B cell (primary cell): ENCODE measurements at regions not wholly inside any gene's neighbourhood (a gene's known extent, or its start where the extent isn't known, plus 50 kb on each side); places are given as distances from the start of the nearest gene placed in this dataset.

Experiments
- ATAC-seq: fragments of 200-7000 bp; cut with Tn5 transposase; one replicate; pipeline ENCODE4 v1.10.0; 2021; ENCODE audit warnings: low read depth, mild to moderate bottlenecking, moderate number of reproducible peaks, moderate library complexity
- CTCF ChIA-PET: fragments of 350-600 bp; sonication (Branson Sonifier 250); formaldehyde crosslinking; loops from one replicate; lab custom pipeline; 2021; ENCODE audit warnings: antibody characterized with exemption, inconsistent platforms; lab: Charles Lee
- POLR2A ChIA-PET: fragments of 350-600 bp; sonication (Branson Sonifier 250); formaldehyde crosslinking; loops from one replicate; lab custom pipeline; 2021; ENCODE audit warnings: antibody characterized with exemption; lab: Charles Lee
- DNase-seq: peaks from one replicate; pipeline ENCODE4 v3.0.0; 2013
- H2AFZ ChIP-seq: 2 replicates; pipeline ENCODE4 v1.6.1; 2012; ENCODE audit warnings: mild to moderate bottlenecking, low read depth, low read length; ENCODE audit not compliant: insufficient read depth, poor library complexity, severe bottlenecking
- H3K27ac ChIP-seq, 2 donors: 1 replicate in 1 of 2; 2 replicates in 1 of 2; pipeline ENCODE4 v1.5.1; 2012 to 2013; ENCODE audit warnings: low read length in 2 of 2, mild to moderate bottlenecking in 2 of 2, moderate library complexity in 1 of 2
- H3K27me3 ChIP-seq, 4 experiments: fragments of 200-600 bp in 1 of 4; sonication (generic) in 1 of 4; replicated peaks in 1 of 4; 1 replicate in 2 of 4; 2 replicates in 2 of 4; pipeline versions ENCODE4 v1.6.1 to v1.7.0; 2013 to 2016; ENCODE audit warnings: low read length in 3 of 4, mild to moderate bottlenecking in 2 of 4, mixed read lengths in 1 of 4, moderate library complexity in 1 of 4; ENCODE audit not compliant: insufficient read depth in 4 of 4, control insufficient read depth in 3 of 4; ENCODE audit errors: control extremely low read depth in 1 of 4
- H3K36me3 ChIP-seq, 2 experiments: replicated peaks in 1 of 2; 1 replicate in 1 of 2; 2 replicates in 1 of 2; pipeline versions ENCODE4 v1.6.1 to v1.7.1; 2013; ENCODE audit warnings: low read length in 1 of 2; ENCODE audit not compliant: insufficient read depth in 2 of 2, control insufficient read depth in 1 of 2; ENCODE audit errors: control extremely low read depth in 1 of 2, extremely low read depth in 1 of 2
- H3K4me1 ChIP-seq, 2 donors: fragments of 200-600 bp in 1 of 2; sonication (generic) in 1 of 2; 1 replicate in 1 of 2; 2 replicates in 1 of 2; pipeline versions ENCODE4 v1.5.1 to v1.6.1; 2013 to 2017; ENCODE audit warnings: low read length in 2 of 2; ENCODE audit not compliant: control insufficient read depth in 2 of 2, insufficient read depth in 2 of 2
- H3K4me2 ChIP-seq: replicated peaks from 2 replicates; pipeline ENCODE3; 2012; ENCODE audit warnings: mild to moderate bottlenecking, low read depth, low read length; ENCODE audit not compliant: poor library complexity, severe bottlenecking
- H3K4me3 ChIP-seq, 5 experiments: fragments of 200-600 bp in 1 of 5; sonication (generic) in 1 of 5; 1 replicate in 3 of 5; 2 replicates in 2 of 5; pipeline versions ENCODE4 v1.5.1 to v1.7.0; 2011 to 2016; ENCODE audit warnings: low read length in 4 of 5, mild to moderate bottlenecking in 4 of 5, low read depth in 2 of 5, control low read depth in 1 of 5, moderate library complexity in 1 of 5; ENCODE audit not compliant: insufficient read depth in 1 of 5; ENCODE audit errors: control extremely low read depth in 1 of 5, extremely low read depth in 1 of 5
- H3K79me2 ChIP-seq: fragments of 200-600 bp; sonication (generic); one replicate; pipeline ENCODE4 v1.6.0; 2016; ENCODE audit warnings: low read length; ENCODE audit not compliant: control insufficient read depth, insufficient read depth
- H3K9ac ChIP-seq: fragments of 200-600 bp; sonication (generic); 2 replicates; pipeline ENCODE4 v1.6.1; 2017; ENCODE audit warnings: mild to moderate bottlenecking, low read length, moderate library complexity
- H3K9me3 ChIP-seq, 3 donors: one replicate each; pipeline versions ENCODE4 v1.6.1 to v1.7.1; 2013; ENCODE audit warnings: low read length in 2 of 3; ENCODE audit not compliant: control insufficient read depth in 2 of 3, insufficient read depth in 1 of 3; ENCODE audit errors: control extremely low read depth in 1 of 3
- H4K20me1 ChIP-seq: 2 replicates; pipeline ENCODE4 v1.6.0; 2012; ENCODE audit warnings: mild to moderate bottlenecking, low read length; ENCODE audit not compliant: insufficient read depth, control insufficient read depth, poor library complexity, severe bottlenecking
- H3K27ac Mint-ChIP-seq: one replicate; pipeline ENCODE4 v1.8.0; 2021; ENCODE audit warnings: mixed read lengths
- H3K27me3 Mint-ChIP-seq: one replicate; pipeline ENCODE4 v1.8.0; 2021; ENCODE audit warnings: mixed read lengths
- H3K4me1 Mint-ChIP-seq: one replicate; pipeline ENCODE4 v1.8.0; 2021; ENCODE audit warnings: mixed read lengths
- H3K4me3 Mint-ChIP-seq: one replicate; pipeline ENCODE4 v1.8.0; 2021; ENCODE audit warnings: mixed read lengths
- H3K9me3 Mint-ChIP-seq: one replicate; pipeline ENCODE4 v1.8.0; 2022; ENCODE audit warnings: mixed read lengths; ENCODE audit not compliant: insufficient read depth
- EZH2 ChIP-seq: IDR thresholded peaks from 2 replicates; pipeline ENCODE4 v1.6.1; 2012; ENCODE audit warnings: borderline replicate concordance, low read depth, mild to moderate bottlenecking, moderate library complexity, low read length; ENCODE audit not compliant: insufficient read depth, poor library complexity, severe bottlenecking
- WGBS: methylation state at CpG from one replicate; pipeline ENCODE4 v1.1.5; 2013; ENCODE audit warnings: missing lambda C conversion rate; ENCODE audit not compliant: insufficient coverage; 5-methylcytosine and 5-hydroxymethylcytosine counted together
- intact Hi-C: fragments of 100-400 bp; cut with micrococcal nuclease; formaldehyde crosslinking; loops from one replicate; pipeline ENCODE4 v1.10.0; 2022
- TF ChIP-seq, protein P1 (sequence below): fragments of 200-600 bp; IDR thresholded peaks from one replicate; pipeline ENCODE4 v1.8.0; 2022; ENCODE audit warnings: antibody characterized with exemption, mild to moderate bottlenecking

DNA sequence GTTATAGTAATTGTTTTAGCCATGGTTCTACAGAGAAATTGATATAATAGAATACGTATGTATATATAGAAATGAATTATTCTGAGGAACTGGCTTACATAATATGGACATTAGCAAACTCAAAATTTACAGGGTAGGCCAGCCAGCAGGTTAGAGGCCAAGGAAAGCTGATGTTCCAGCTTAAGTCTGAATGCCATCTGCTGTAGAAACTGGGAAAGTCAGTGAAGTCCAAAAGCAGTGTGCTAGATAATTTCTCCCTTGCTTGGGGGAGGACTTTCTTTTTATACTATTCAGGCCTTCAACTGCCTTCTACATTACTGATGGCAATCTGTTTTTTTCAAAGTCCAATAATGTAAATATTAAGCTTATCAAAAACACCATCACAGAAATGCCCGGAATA is 1174.7 kb downstream of the ZPLD1 start:
- ATAC-seq, result no peak
- Histone ChIP-seq H3K9ac (no peak overlapping the region), H3K36me3 (no peaks in the 10 kb centered on the region), H3K4me1 (no peaks in the 10 kb centered on the region), H3K4me3 (no peak overlapping the region), H3K27ac (no peak overlapping the region), H3K79me2 (no peaks in the 10 kb centered on the region), H3K9me3 (no peaks in the 10 kb centered on the region), H2AFZ (no peak overlapping the region), H4K20me1 (no peaks in the 10 kb centered on the region), H3K27me3 (no peaks in the 10 kb centered on the region), H3K4me2 (no peak overlapping the region)
- Mint-ChIP-seq H3K27ac (no peak overlapping the region), H3K4me1 (no peaks in the 10 kb centered on the region), H3K27me3 (no peaks in the 10 kb centered on the region), H3K4me3 (no peak overlapping the region), H3K9me3 (no peaks in the 10 kb centered on the region)
- no peak for DNase-seq
- ChIA-PET POLR2A (no interaction called here), CTCF (no interaction called here)
- no peak for TF ChIP-seq EZH2
- TF ChIP-seq, protein P1, sequence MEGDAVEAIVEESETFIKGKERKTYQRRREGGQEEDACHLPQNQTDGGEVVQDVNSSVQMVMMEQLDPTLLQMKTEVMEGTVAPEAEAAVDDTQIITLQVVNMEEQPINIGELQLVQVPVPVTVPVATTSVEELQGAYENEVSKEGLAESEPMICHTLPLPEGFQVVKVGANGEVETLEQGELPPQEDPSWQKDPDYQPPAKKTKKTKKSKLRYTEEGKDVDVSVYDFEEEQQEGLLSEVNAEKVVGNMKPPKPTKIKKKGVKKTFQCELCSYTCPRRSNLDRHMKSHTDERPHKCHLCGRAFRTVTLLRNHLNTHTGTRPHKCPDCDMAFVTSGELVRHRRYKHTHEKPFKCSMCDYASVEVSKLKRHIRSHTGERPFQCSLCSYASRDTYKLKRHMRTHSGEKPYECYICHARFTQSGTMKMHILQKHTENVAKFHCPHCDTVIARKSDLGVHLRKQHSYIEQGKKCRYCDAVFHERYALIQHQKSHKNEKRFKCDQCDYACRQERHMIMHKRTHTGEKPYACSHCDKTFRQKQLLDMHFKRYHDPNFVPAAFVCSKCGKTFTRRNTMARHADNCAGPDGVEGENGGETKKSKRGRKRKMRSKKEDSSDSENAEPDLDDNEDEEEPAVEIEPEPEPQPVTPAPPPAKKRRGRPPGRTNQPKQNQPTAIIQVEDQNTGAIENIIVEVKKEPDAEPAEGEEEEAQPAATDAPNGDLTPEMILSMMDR, result no peak
- intact Hi-C loops, result no loop called here
- WGBS, result no CpG with 5 or more reads among the region's 2 CpGs

DNA sequence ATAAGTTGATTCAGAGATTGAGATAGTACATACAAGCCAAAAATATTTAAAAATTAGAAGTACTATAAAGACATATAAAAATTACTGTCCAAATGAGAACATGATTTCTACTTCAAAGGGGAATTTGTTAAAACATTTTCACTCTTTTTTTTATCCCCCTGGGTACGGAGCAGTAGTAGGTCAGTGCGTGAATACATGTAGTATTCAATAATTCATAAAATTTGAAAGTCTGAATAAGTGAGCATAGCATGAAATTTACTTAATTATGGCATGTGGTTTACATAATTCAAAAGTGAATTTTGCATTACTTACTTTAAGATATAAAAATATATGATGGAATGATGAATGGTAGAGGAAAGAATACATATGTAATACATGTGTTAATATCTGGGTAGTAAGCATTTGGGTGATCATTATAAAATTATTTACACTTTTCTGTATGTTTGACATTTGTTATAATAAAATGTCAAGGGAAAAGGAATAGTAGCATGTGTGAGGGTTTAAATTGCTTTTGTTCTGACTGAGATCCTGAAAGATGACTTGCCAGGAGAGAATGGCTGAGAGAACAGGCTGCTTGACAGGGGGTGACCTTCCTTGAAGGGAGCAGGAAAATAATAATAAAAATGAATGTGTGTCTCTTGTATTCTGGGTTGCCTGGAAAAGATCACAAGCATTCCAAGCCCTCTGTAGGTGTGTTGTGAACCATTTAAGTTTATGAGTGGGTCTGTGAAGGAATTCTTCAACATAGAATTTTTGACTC is 1178.8 kb downstream of the ZPLD1 start:
- Histone ChIP-seq H3K27ac (no peak overlapping the region), H2AFZ (no peak overlapping the region), H3K4me3 (no peak overlapping the region), H3K4me2 (no peak overlapping the region), H3K9ac (no peak overlapping the region), H4K20me1 (no peaks in the 10 kb centered on the region), H3K9me3 (peaks cover 0 to under 1% (median 0%) of the 10 kb centered on the region in 3 donors), H3K79me2 (no peaks in the 10 kb centered on the region), H3K36me3 (no peaks in the 10 kb centered on the region), H3K4me1 (no peaks in the 10 kb centered on the region), H3K27me3 (no peaks in the 10 kb centered on the region)
- no CpG with 5 or more reads among the region's 2 CpGs for WGBS
- TF ChIP-seq, protein P1, result no peak
- no peak for TF ChIP-seq EZH2
- ChIA-PET POLR2A (no interaction called here), CTCF (no interaction called here)
- ATAC-seq (no peak), DNase-seq (no peak)
- Mint-ChIP-seq H3K27ac (no peak overlapping the region), H3K4me1 (no peaks in the 10 kb centered on the region), H3K4me3 (no peak overlapping the region), H3K9me3 (no peaks in the 10 kb centered on the region), H3K27me3 (no peaks in the 10 kb centered on the region)
- intact Hi-C loops, result no loop called here
